ENCODE measurements at regions not wholly inside any gene's neighbourhood (a gene's known extent, or its start where the extent isn't known, plus 50 kb on each side); places are given as distances from the start of the nearest gene placed in this dataset.
"Not testable (repeated sequence)": the region's sequence is repeated elsewhere in the genome, so short reads cannot be mapped to it uniquely, and the experiment has no call there.

DNA sequence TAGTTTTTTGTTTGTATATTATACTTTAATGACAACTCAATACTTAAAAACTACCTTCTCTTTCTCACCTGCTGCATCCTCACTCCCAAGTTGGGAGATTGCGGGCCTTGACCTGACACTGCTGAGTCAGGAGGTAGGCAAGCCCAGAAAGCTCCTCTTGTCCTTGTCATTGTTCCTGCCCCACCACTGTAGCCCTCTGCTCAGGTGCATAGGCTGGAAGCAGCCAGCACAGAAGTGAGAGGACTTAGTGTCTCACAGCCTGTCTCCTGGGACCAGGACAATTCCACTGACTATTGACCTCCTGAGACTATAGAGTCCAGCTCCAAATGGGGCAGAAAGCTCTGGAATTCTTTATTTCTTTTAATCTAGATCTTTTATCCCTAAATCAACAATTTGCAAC lies 123.5 kb upstream of the NDP start:
- no peak for DNase-seq

DNA sequence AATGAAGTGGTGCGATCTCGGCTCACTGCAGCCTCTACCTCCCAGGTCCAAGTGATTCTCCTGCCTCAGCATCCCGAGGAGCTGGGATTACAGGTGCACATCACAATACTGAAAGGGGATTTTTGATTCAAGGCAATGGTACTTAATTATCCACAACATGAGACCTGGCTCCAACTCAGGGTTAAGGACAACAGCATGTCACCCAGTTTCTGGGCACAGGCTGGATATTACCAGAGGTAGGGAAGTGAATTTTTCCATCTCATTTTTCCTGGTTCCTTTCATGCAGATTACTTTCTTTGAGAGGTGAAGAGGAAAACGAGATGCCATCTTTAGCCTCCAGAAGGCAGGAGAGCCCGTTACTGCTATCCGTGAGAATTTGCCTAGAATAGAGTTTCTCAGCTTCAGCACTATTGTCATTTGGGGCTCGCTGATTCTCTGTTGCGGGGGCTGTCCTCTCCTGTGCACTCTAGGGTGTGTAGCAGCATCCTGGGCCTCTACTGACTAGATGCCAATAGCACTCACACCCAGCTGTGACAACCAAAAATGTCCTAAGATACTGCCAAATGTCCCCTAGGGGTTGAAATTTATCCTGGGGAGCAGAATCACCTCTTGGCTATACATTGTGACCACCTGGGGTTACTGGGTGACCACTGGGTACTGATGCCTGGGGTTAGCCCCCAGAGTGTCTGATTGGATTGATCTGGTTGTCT lies 121.8 kb upstream of the NDP start:
- DNase-seq, result no peak

DNA sequence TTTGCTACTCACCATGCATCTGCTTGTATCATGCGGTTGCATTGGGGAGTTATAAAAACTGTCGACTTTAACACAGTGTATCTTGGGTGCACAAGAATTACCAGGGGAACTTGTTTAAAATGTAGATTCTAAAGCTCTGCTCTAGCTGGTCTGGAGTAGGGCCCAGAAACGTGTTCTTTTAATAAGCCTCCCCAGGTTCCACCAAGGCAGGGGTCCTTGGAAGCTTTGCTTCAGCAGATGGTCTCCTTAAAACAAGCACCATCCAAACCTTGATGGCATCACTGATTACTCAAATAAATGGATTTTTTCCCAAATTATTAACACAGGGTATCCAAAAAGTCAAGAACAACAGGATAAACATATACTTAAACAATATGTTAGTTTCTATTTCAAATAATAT lies 120.2 kb upstream of the NDP start:
- DNase-seq, result no peak

DNA sequence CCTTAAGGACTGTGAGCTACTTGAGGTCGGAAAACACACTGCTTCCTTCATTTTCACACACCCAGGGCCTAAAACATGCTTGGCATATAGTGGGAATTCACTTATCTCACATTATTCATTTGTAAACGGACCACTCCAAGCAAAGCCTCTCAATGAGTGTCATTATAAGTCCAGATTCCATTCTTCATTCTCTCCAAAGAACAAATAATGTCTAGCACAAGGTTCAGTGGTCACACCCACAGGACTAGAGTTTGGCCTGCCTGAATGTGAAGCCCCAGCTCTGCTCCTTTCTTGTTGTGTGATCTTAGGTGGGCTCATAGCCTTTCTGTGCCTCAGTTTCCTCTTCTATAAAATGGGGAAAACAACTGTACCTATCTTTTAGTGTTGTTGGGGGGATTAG lies 119.6 kb upstream of the NDP start:
- DNase-seq, result no peak

DNA sequence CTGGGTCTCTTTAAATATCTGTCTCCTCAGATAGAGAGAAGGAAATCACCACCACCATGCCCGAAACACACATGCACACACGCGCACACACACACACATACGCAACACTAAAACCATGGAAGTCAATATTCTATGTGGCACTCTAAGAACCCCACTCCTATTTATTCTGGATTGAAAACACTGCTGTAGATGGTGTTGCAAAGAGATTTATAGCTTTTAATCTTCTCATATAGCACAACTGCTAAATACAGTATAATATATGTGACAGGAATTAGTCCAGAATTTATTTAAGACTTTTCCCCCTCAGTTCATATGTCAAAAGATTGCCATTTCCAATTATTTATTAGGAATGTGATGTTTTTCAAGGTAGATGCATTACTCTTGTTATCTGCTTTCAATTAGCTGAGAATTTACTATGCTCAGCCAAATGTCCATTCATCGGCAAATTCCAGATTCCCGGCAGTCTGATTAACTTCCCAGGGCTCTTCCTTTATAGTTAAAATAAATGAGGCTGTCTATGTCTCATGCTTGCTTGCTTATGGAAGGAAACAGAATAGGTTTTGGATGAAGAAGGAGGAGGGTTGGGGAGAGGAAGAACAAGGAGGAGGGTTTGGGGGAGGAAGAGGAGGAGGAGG lies 115.4 kb upstream of the NDP start:
- DNase-seq, result no peak

DNA sequence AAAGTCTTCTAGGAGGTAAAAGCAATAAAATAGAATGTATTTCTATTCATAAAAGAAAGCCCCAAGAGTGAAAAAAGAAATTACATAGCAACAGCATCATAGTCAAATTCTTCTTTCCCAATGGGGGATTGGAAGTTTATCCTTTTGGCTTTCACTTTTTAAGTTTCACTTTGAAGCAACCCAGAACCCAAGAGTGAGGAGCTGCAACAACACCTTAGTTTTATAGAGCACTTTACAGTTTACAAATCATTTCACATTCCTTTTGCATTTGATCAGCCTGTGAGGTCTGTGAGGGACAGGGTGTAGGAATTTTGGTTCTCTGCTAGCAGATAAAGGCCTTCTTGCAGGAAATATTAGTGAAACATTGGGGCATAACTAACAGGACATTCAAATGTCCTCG lies 112.0 kb upstream of the NDP start:
- DNase-seq, result no peak

DNA sequence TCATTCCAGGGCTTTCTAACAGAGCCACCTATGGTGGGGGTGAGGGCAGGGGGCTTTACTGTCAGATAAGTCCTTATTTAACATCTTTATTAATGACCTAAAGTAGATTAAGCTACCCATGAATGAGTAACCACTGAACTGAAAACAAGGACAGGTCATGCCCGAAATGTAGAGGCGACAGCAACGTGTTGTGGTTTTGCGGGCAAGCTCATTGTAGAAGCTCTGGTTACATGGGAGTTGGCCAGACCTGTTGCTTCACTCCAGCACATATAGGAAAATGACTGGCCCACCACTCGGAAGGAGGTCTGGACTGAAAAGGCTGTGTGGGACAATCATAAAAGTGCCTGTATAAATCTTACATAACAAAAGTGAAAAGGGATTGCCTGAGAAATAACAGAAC lies 109.6 kb upstream of the NDP start:
- no peak for DNase-seq

DNA sequence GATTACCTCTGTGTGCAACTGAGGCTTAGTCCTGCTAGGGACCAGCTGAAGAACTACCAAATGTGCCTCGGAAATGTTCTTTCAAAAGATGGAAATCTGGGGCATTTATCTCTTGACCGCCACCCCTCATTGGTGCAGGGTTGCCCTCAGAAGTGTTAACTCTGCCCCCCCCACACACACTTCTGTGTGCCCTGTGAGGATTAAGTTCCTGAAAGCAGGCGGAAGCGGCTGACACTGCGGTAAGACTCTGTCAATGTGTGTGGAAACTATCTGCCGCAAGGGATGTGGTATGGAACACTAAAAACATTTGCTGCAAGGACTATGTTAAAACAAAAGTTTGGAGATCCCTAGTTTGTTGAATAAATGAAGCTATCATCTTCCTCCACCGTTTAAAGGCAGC lies 106.9 kb upstream of the NDP start:
- DNase-seq, result no peak

DNA sequence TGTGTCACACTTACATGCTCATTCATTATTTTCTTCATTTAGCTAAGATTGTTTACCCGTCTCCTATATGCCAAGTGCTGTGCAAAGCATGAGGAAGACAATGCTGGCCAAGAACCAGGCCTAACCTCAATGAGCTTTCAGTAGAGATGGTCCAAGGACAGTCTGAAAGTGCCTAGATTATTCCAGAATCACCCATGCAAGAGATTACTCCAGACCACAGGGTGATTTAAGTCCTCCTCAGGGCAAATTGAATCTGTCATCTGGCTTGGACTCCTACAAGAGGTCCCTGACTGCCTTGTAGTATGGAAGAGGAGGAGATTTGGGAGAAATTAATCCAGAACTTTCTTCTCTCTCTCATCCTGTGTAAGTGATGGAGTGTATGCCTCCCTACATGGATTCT lies 99.4 kb upstream of the NDP start:
- DNase-seq, result no peak

DNA sequence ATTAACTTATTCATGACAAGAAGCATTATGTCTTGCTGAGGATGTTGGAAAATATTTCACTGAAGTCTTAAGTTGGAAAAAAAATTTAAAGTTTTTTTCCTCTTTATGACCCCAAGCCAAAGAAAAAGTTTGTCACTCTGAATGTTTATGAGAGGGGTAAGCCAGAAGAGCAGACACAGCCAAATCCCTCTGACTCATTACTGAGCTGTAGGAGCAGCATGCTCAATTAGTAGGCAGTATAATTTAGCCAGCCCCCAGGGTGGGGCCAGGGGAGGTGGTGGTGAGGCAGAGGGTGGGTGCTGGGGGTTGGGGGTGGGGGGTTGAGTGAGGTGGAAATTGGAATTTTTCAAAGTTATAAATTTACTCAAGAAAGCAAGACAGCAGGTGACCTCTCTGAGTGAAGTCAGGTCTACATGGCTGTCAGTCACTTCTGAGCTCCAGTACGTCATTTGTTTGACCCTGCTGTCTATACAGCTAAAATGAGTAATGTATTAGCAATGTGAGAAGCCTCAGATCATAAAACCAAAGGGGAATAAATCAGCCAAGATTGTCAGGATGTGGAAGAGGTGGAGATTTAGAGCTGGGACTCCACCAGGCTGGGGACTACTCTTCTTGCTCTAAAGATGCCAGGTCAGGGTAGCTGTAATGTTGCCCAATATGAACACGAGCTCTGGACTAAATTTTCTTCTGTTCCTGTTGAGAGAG lies 98.8 kb upstream of the NDP start:
- peak; percentile 53 for DNase-seq

DNA sequence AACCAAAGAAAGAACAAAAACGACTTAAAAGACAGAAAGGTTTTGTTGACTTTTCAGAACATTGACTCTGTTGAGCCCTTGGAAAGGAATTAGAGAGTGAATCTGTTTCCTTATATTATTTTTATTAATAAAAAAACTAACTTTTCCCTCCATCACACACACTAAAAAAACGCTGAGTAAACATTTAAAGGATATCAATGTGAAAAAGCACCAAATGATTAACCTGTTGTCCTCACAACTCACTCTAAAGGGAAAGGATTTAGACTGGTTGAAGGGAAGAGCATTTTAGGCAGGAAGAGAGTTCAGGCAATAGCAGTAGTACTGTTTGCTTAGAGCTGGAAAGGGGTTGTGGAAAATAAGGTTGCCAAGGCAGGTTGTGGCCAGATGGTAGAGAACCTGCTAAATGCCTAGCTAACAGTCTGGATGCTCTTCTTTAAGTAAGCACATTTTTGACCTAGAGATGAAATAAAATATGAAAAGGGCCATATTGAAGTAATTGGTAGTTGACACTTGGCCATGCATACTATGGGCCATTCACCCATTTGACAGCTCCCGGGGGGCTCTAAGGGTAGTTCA lies 98.0 kb upstream of the NDP start:
- DNase-seq, result no peak

DNA sequence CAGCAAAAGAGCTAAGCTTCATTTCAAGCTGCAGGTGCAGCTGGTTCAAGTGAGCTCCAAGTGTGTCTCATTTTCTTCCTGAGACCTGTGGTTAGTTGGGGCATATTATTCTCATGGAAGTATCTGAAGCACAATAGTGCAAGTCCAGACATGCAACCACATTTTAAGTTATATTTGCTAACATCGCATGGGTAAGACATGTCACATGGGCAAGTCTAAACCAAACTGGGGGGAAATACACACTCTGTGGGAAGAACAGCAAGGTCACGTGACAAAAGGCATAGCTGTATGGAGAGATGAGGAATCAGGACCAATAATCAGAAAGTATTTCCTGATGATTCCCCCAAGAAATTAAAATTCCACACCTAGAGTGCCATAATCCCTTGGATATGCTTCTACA lies 94.9 kb upstream of the NDP start:
- no peak for DNase-seq

DNA sequence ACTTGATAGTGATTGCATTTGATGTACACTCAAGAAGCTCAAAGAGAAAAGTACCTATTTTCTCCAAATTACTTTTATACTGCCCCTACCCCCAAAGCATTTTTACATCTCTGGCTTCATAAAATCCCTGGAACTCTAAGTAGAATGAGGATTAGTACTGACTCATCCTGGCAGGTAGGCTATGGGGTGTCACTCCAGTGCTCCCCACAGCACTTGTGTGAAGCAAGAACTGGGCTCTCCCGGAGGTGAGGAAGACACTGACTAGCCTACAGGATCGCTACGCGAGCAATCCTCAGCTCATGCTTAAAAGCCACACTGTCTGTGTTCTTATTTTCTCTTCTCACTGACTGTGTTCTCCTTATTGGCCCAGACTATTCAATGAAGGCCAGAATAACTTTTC lies 90.4 kb upstream of the NDP start:
- DNase-seq, result no peak

DNA sequence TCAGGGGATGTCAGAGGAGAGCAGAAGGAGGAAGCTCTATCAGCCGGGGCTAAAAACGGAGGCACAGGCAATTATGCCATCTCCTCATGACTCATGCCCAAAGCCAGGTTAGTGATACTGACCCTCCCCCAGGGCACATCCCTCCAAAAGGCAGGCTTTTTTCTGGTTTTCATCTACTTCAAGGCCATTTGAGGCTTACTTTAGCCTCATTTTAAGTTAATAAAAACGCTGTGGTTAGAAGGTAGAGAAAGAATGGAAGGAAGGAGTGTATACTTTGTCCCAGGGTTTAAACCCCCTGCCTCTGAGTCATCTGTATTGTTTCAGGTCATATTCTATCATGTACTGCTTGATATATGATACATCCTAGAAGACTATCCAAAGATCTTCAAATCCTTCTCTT lies 89.7 kb upstream of the NDP start:
- no peak for DNase-seq

DNA sequence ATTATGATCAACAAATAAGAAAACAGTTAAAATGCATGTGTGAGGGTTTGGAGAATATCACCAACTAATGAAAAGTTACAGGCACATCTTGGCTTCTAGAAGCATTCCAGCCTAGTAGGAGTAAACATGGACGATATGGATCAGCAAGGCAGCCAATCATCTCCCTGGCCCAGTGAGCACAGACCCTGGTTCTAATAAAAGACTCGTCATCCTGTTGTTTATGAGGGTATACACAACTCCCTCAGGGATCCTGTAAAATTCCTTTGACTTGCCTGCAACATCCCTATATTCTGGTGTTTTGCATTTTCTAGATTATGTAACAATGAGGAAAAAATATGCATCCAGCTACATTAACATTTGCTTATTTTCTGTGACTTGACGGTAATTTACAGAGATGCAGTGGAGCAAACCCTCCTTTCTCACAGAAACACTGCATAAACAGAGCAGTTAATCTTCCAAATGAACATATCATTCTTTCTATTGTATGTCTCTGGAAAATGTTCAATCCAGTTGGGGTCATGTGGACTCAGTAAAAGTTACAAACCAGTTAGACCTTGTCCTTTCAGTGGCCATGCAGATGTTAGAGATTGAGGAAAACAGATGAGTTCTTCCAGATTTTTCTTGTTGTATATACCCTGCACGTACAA lies 88.9 kb upstream of the NDP start:
- DNase-seq, result no peak

DNA sequence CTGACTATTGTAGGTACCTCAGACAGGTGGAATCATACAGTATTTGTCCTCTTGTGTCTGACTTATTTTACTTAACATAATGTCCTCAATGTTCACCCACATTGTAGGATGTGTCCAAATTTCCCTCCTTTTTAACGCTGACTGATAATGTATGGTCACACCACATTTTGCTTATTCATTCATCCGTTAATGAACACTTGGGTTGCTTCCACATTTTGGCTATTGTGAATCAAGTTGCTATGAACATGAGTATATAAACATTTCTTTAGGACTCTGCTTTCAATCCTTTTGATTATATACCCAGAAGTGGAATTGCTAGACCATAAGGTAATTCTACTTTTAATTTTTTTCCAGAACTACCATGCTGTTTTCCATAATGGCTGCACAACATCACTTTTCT lies 87.0 kb upstream of the NDP start:
- DNase-seq, result no peak

DNA sequence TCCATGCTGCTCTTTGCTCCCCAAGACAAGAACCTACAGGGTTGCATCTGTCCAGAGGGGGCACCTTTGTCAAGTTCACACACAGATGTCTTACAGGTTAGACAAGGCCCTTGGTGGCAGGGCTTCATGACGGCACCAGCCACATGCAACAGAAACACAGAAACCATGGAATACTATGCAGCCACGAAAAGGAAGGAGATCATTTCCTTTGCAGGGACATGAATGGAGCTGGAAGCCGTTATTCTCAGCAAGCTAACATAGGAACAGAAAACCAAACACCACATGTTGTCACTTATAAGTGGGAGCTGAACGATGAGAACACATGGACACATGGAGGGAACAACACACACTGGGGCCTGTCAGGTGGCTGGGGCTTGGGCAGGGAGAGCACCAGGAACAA lies 85.1 kb upstream of the NDP start:
- DNase-seq, result no peak

DNA sequence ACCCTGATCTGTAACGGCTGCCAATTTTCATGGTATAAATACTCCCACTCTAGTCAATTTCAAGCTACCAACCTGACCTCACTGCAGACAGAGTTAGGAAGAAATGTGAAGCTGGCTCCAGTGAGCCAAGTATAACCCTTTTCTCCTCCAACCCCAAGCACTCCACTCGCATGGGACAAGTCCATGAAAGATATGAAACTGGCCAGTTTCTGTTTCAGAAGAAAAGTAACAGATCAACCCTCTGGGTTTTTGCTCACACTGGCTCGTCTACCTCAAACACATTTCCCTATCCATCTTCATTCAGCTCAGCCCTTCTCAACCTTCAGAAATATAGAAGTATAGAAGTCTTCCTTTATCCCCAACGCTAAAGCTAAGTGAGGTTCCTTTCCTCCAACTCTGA lies 82.4 kb upstream of the NDP start:
- DNase-seq, result no peak

DNA sequence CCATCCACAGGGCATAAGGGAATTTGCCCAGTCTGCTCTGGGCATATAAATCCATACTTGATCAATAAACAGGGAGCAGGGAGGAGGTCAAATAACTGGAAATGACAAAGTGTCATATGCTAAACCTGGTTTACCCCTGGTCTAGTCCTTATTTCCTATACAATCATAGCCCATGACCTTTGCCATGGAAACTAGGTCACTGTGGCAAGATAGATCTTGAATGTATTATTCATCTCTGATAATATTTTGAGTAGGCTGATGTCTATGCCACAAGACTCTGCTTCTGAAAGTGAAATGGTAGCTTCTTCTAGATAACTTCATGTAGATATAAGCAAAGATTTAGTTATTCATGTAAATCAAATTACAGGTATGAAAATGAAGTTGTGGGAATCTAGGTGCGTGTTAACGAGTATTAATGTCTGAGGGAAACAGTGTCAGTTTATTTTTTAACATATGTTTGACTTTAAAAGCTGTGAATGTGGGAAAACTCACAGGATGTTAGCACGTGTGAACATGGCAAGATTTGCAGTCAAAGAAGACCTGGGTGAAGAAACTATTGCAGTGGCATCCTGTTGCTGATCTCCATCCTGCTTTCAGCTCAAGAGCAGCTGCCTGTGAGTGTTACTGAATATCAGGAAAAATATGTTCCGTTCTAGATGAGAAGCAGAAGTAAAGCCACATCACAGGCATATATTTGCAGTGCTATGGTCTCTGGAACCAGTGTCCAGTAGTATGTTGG lies 81.8 kb upstream of the NDP start:
- no peak for DNase-seq

DNA sequence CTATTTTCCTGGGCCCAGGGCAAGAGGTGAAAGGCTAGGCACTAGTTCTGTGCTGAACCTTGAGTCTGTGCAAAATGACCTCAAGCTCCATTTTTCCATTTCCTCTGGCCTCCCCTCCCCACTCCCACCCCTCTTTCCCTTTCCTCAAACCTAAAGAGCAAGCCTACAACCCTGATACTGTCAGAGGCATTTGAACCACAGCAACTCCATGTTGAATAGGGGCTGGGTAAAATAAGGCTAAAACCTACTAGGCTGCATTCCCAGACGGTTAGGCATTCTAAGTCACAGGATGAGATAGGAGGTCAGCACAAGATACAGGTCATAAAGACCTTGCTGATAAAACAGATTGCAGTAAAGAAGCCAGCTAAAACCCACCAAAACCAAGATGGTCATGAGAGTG lies 71.9 kb upstream of the NDP start:
- DNase-seq, result not testable (repeated sequence)

DNA sequence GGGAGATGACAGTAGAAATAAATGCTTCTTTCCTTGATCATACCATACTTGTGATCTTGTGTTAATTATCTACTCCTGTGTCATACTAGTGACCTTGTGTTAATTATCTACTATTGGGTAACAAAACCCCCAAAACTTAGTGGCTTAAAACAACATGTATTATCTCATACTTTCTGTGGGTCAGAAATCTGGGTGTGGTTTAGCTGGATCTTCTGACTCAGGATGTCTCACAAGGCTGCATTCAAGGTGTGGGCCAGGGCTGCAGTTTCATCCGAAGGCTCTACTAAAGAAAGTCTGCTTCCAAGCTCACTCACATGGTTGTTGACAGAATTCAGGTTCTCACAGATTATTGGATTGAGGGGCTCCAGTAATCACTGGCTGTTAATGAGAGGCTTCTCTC lies 70.3 kb upstream of the NDP start:
- DNase-seq, result no peak

DNA sequence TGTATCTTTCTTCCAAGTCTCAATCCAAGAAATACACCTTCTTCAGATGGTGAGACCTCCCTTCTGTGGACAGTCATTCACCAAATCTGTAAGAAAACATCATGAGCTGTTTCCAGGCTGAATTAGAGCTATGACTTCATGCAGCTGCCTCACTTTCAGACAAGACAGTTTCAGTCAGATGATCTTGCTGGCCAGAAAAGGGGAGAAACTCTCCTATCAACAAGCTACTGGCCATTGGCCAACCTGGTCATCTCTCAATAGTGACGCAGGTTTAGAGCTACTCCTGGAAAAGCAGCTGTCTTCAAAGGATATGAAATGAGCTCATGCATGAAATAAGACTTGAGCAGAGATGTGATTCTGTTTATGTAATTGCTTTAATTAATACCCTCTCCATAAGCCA lies 69.6 kb upstream of the NDP start:
- no peak for DNase-seq

DNA sequence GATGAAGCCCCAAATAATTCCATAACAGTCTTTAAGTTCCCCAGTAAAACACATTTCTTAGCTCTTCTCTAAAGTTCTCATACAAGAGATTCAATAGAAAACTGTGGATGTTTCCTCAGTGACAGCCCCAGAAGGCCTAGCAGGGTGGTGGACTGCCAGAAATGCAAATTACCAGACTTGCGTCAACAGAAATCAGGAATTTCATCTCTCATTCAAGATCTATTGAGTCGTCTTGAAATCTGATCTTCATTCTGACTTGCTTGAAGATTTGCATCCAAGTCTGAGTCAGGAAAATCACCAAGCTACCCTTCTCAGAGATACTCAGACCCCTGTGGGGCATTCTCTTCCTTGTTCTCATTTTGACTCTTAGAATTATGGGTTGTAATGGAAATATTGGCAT lies 68.9 kb upstream of the NDP start:
- DNase-seq, result no peak

Data from NCI-H226 (cell line).